H1 (cell line): ENCODE measurements at regions not wholly inside any gene's neighbourhood (a gene's known extent, or its start where the extent isn't known, plus 50 kb on each side); places are given as distances from the start of the nearest gene placed in this dataset.

Experiments
- CTCF ChIA-PET: fragments of 300-600 bp; sonication (Branson Sonifier 250); formaldehyde crosslinking; loops from one replicate; lab custom pipeline; 2021; ENCODE audit not compliant: partially characterized antibody; lab: Charles Lee
- POLR2A ChIA-PET: fragments of 300-600 bp; sonication (Branson Sonifier 250); formaldehyde crosslinking; loops from one replicate; lab custom pipeline; 2021; ENCODE audit warnings: inconsistent platforms; ENCODE audit not compliant: partially characterized antibody; lab: Charles Lee
- DNase-seq, 2 experiments: peaks; one replicate each; pipeline versions ENCODE4 v3.0.0 to v3.0.0-alpha.2; 2010 to 2022; ENCODE audit warnings: low spot score in 2 of 2, low read depth in 1 of 2, mixed read lengths in 1 of 2
- FAIRE-seq: peaks from 2 replicates; lab custom pipeline; 2011; peaks lifted over from hg19 to GRCh38; lab: Jason Lieb, UNC
- H2AFZ ChIP-seq: 2 replicates; pipeline ENCODE4 v1.8.1; 2012; ENCODE audit warnings: low read length, inconsistent platforms
- H2AK5ac ChIP-seq: 2 replicates; pipeline ENCODE4 v1.6.1; 2013; ENCODE audit warnings: low read depth, low read length
- H2BK120ac ChIP-seq: replicated peaks from 2 replicates; pipeline ENCODE3; 2013; ENCODE audit warnings: low read depth, low read length, inconsistent platforms
- H2BK12ac ChIP-seq: 2 replicates; pipeline ENCODE4 v1.6.1; 2013; ENCODE audit warnings: low read depth, low read length
- H2BK15ac ChIP-seq: 2 replicates; pipeline ENCODE4 v1.6.1; 2013; ENCODE audit warnings: low read length
- H2BK20ac ChIP-seq: 2 replicates; pipeline ENCODE4 v1.6.1; 2013; ENCODE audit warnings: low read length
- H2BK5ac ChIP-seq: 2 replicates; pipeline ENCODE4 v1.6.1; 2013; ENCODE audit warnings: low read depth, low read length
- H3K14ac ChIP-seq: 2 replicates; pipeline ENCODE4 v1.6.1; 2013; ENCODE audit warnings: inconsistent platforms; ENCODE audit not compliant: insufficient read length
- H3K18ac ChIP-seq: 2 replicates; pipeline ENCODE4 v1.6.1; 2013; ENCODE audit warnings: low read length; ENCODE audit errors: extremely low read depth
- H3K23ac ChIP-seq: 2 replicates; pipeline ENCODE4 v1.6.1; 2013; ENCODE audit warnings: inconsistent platforms; ENCODE audit not compliant: insufficient read length
- H3K23me2 ChIP-seq: 2 replicates; pipeline ENCODE4 v1.6.1; 2013; ENCODE audit warnings: low read depth, low read length
- H3K27ac ChIP-seq: 2 replicates; pipeline ENCODE4 v1.6.1; 2011; ENCODE audit warnings: low read depth, low read length, inconsistent platforms
- H3K27me3 ChIP-seq, 4 experiments: replicated peaks in 1 of 4; 1 replicate in 1 of 4; 2 replicates in 3 of 4; pipeline versions ENCODE4 v1.6.1 to v1.8.1; 2011 to 2013; ENCODE audit warnings: low read length in 3 of 4, mild to moderate bottlenecking in 3 of 4, inconsistent platforms in 2 of 4, mixed read lengths in 2 of 4, moderate library complexity in 1 of 4; ENCODE audit not compliant: control insufficient read depth in 3 of 4, insufficient read depth in 3 of 4; ENCODE audit errors: extremely low read depth in 1 of 4
- H3K36me3 ChIP-seq, 4 experiments: 2 replicates each; pipeline versions ENCODE4 v1.6.1 to v1.8.1; 2011 to 2013; ENCODE audit warnings: mild to moderate bottlenecking in 4 of 4, low read length in 3 of 4, moderate library complexity in 2 of 4, control low read depth in 1 of 4, inconsistent platforms in 1 of 4; ENCODE audit not compliant: insufficient read depth in 4 of 4, control insufficient read depth in 2 of 4
- H3K4ac ChIP-seq: replicated peaks from 2 replicates; pipeline ENCODE3; 2013; ENCODE audit warnings: low read length, low read depth, mixed read lengths, inconsistent platforms; ENCODE audit not compliant: insufficient read length
- H3K4me1 ChIP-seq, 4 experiments: replicated peaks in 1 of 4; 1 replicate in 1 of 4; 2 replicates in 3 of 4; pipeline versions ENCODE4 v1.6.1 to v1.8.1; 2011 to 2013; ENCODE audit warnings: low read length in 3 of 4, inconsistent platforms in 2 of 4, mixed read lengths in 1 of 4; ENCODE audit not compliant: insufficient read depth in 4 of 4, control insufficient read depth in 3 of 4
- H3K4me2 ChIP-seq, 2 experiments: 2 replicates each; pipeline versions ENCODE4 v1.6.1 to v1.8.1; 2011 to 2013; ENCODE audit warnings: low read depth in 2 of 2, low read length in 2 of 2, control low read depth in 1 of 2, inconsistent platforms in 1 of 2, mild to moderate bottlenecking in 1 of 2; ENCODE audit not compliant: insufficient read depth in 1 of 2
- H3K4me3 ChIP-seq, 4 experiments: fragments of 200-600, 300-600 bp in 1 of 4; sonication (generic), shearing (Covaris generic), sonication (Bioruptor Twin) in 1 of 4; 2 replicates each; pipeline versions ENCODE4 v1.5.1 to v1.8.1; 2011 to 2016; ENCODE audit warnings: low read length in 4 of 4, low read depth in 3 of 4, control low read depth in 2 of 4, inconsistent platforms in 2 of 4, mild to moderate bottlenecking in 2 of 4, mixed read lengths in 1 of 4, moderate library complexity in 1 of 4; ENCODE audit not compliant: insufficient read depth in 2 of 4; ENCODE audit errors: extremely low read depth in 1 of 4
- H3K56ac ChIP-seq: replicated peaks from 2 replicates; pipeline ENCODE3; 2013; ENCODE audit warnings: low read depth, mild to moderate bottlenecking, mixed read lengths, low read length, inconsistent platforms; ENCODE audit not compliant: insufficient read length
- H3K79me1 ChIP-seq: 2 replicates; pipeline ENCODE4 v1.6.1; 2013; ENCODE audit warnings: low read depth, low read length, control low read depth
- H3K79me2 ChIP-seq, 2 experiments: 2 replicates each; pipeline versions ENCODE4 v1.6.1 to v1.8.1; 2012 to 2013; ENCODE audit warnings: low read length in 2 of 2, mild to moderate bottlenecking in 2 of 2, inconsistent platforms in 1 of 2; ENCODE audit not compliant: insufficient read depth in 2 of 2, control insufficient read depth in 1 of 2
- H3K9ac ChIP-seq, 4 experiments: replicated peaks in 1 of 4; 1 replicate in 1 of 4; 2 replicates in 3 of 4; pipeline versions ENCODE4 v1.6.1 to v1.8.1; 2011 to 2013; ENCODE audit warnings: low read depth in 3 of 4, low read length in 3 of 4, control low read depth in 2 of 4, mild to moderate bottlenecking in 2 of 4, moderate library complexity in 2 of 4, inconsistent platforms in 1 of 4; ENCODE audit errors: extremely low read depth in 1 of 4
- H3K9me3 ChIP-seq, 2 experiments: 2 replicates each; pipeline versions ENCODE4 v1.6.1 to v1.8.1; 2012 to 2013; ENCODE audit warnings: mild to moderate bottlenecking in 2 of 2, moderate library complexity in 2 of 2, control low read depth in 1 of 2, inconsistent platforms in 1 of 2, low read depth in 1 of 2, low read length in 1 of 2, mixed read lengths in 1 of 2; ENCODE audit not compliant: insufficient read depth in 2 of 2
- H4K20me1 ChIP-seq, 2 experiments: replicated peaks in 1 of 2; 2 replicates each; pipeline versions ENCODE3 to v1.8.1; 2011 to 2013; ENCODE audit warnings: inconsistent platforms in 2 of 2, low read length in 2 of 2, mild to moderate bottlenecking in 1 of 2; ENCODE audit not compliant: insufficient read depth in 2 of 2, control insufficient read depth in 1 of 2
- H4K5ac ChIP-seq: 2 replicates; pipeline ENCODE4 v1.6.1; 2013; ENCODE audit warnings: low read length, low read depth, mixed read lengths, inconsistent platforms; ENCODE audit not compliant: insufficient read length
- H4K8ac ChIP-seq: 2 replicates; pipeline ENCODE4 v1.8.0; 2013; ENCODE audit warnings: mild to moderate bottlenecking, moderate library complexity, low read length, inconsistent platforms; ENCODE audit not compliant: insufficient read depth; ENCODE audit errors: extremely low read depth
- H4K91ac ChIP-seq: replicated peaks from 2 replicates; pipeline ENCODE3; 2013; ENCODE audit warnings: low read length, mixed read lengths, inconsistent platforms; ENCODE audit not compliant: insufficient read length
- CEBPB ChIP-seq: IDR thresholded peaks from 2 replicates; pipeline ENCODE4 v1.6.1; 2012; ENCODE audit warnings: low read depth, low read length
- MAFK ChIP-seq: IDR thresholded peaks from 2 replicates; pipeline ENCODE4 v1.6.1; 2012; ENCODE audit warnings: low read depth, mild to moderate bottlenecking, improper control_type of control experiment, low read length
- RXRA ChIP-seq: IDR thresholded peaks from 2 replicates; pipeline ENCODE4 v1.6.1; 2011; ENCODE audit warnings: low read depth, mild to moderate bottlenecking, low read length, moderate library complexity; ENCODE audit not compliant: insufficient read depth
- SIN3A ChIP-seq, 2 experiments: IDR thresholded peaks in 1 of 2; conservative IDR thresholded peaks in 1 of 2; 2 replicates each; pipeline ENCODE4 v1.6.1; 2011 to 2012; ENCODE audit warnings: low read length in 2 of 2, improper control_type of control experiment in 1 of 2, low read depth in 1 of 2, mild to moderate bottlenecking in 1 of 2
- SIRT6 ChIP-seq: IDR thresholded peaks from one replicate; pipeline ENCODE4 v1.7.1; 2012; ENCODE audit warnings: low read length, inconsistent platforms
- SRF ChIP-seq: IDR thresholded peaks from 2 replicates; pipeline ENCODE4 v1.6.1; 2011; ENCODE audit warnings: mild to moderate bottlenecking, low read depth, low read length, moderate library complexity
- WGBS, 2 experiments: shearing (Covaris generic) in 1 of 2; methylation state at CpG; one replicate each; pipeline versions ENCODE4 v1.1.6 to v1.1.7; 2013 to 2015; ENCODE audit warnings: low lambda C conversion rate in 2 of 2, mixed read lengths in 2 of 2, inconsistent platforms in 1 of 2, low coverage in 1 of 2, missing lambda C conversion rate in 1 of 2; ENCODE audit not compliant: insufficient replicate concordance in 2 of 2, insufficient coverage in 1 of 2, insufficient read length in 1 of 2; ENCODE audit errors: extremely low coverage in 1 of 2, missing lambda C conversion rate in 1 of 2; 5-methylcytosine and 5-hydroxymethylcytosine counted together

DNA sequence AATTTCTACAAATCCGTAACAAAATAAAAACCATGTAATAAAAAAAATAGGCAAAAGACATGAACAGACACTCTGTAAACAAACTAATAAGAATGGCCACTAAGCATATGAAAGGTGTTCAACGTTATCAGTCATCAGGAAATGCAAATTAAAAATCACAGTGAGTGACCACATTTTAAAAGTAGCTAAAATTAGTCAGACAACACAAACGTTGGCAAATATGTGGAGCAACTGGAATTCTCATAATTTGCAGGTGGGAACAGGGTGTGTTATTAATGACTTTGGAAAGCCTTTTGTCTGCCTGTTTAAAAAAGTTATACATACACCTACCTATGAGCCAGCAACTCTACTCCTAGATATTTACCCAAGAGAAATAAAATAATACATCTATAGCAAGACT lies 164.4 kb downstream of the RMI1 start:
- H3K79me2 ChIP-seq, result no peaks in the 10 kb centered on the region
- no peaks in the 10 kb centered on the region; the same call in 1 of the 2 replicates for H3K23me2 ChIP-seq
- peaks cover 0 to 6% (median 2%) of the 10 kb centered on the region in 4 experiments; a peak in 2 of 7 replicates for H3K4me1 ChIP-seq
- H2BK12ac ChIP-seq, result no peak overlapping the region
- no peaks in the 10 kb centered on the region for H3K9me3 ChIP-seq
- H3K4me3 ChIP-seq, result no peak overlapping the region
- no peak overlapping the region for H3K9ac ChIP-seq
- H3K23ac ChIP-seq, result no peak overlapping the region
- no peak overlapping the region for H2BK15ac ChIP-seq
- WGBS, 2 experiments, result 91% methylated on average over 3 of the region's 3 CpGs; no CpG with 5 or more reads in 1 of the 2 experiments
- H2BK120ac ChIP-seq, result no peak overlapping the region
- H3K27me3 ChIP-seq, result peaks cover 0 to 32% (median 12%) of the 10 kb centered on the region in 4 experiments; a peak in 6 of 7 replicates
- no peak overlapping the region for H2AK5ac ChIP-seq
- no peak overlapping the region for H3K4me2 ChIP-seq
- H3K14ac ChIP-seq, result no peak overlapping the region
- H4K8ac ChIP-seq, result no peak overlapping the region
- no peak overlapping the region for H3K27ac ChIP-seq
- DNase-seq (no peak), FAIRE-seq (no peak)
- ChIA-PET POLR2A (interaction anchor here (0.7 kb wide), 1 partner anchor 166 kb away, joined by 3 read pairs; no protein-coding TSS in a partner anchor), CTCF (interaction anchor here (1.5 kb wide), 1 partner anchor 28 kb away, joined by 6 read pairs; no protein-coding TSS in a partner anchor)
- no peaks in the 10 kb centered on the region for H4K20me1 ChIP-seq
- no peaks in the 10 kb centered on the region for H3K36me3 ChIP-seq
- no peak overlapping the region for H2BK20ac ChIP-seq
- H3K4ac ChIP-seq, result no peak overlapping the region
- H3K56ac ChIP-seq, result no peak overlapping the region
- no peak for TF ChIP-seq SIRT6
- no peak for TF ChIP-seq CEBPB
- TF ChIP-seq MAFK, result no peak
- TF ChIP-seq RXRA, result no peak
- TF ChIP-seq SRF, result no peak
- no peak for TF ChIP-seq SIN3A (conservative IDR thresholded peaks at IDR 0.05 in 1 of 2, IDR thresholded peaks at IDR 0.05 in 1 of 2; ENCODE audit: low read depth in 1 of 2, low read length in 2 of 2)
- TF ChIP-seq, all 59 proteins: peak for 0
- H3K79me1 ChIP-seq, result no peaks in the 10 kb centered on the region
- H4K91ac ChIP-seq, result no peak overlapping the region
- no peak overlapping the region for H2AFZ ChIP-seq
- no peak overlapping the region for H4K5ac ChIP-seq
- H3K18ac ChIP-seq, result no peak overlapping the region
- no peak overlapping the region for H2BK5ac ChIP-seq
